Kidney epithelial cell (primary cell): ENCODE measurements at regions not wholly inside any gene's neighbourhood (a gene's known extent, or its start where the extent isn't known, plus 50 kb on each side); places are given as distances from the start of the nearest gene placed in this dataset.

Experiments
- DNase-seq: peaks from one replicate; pipeline ENCODE4 v3.0.0-alpha.2; 2010; ENCODE audit warnings: low read depth
- H3K27me3 ChIP-seq: 2 replicates; pipeline ENCODE4 v1.6.0; 2011; ENCODE audit warnings: low read length; ENCODE audit not compliant: control insufficient read depth, insufficient read depth
- H3K36me3 ChIP-seq: 2 replicates; pipeline ENCODE4 v1.5.1; 2011; ENCODE audit warnings: low read length; ENCODE audit not compliant: control insufficient read depth, insufficient read depth
- H3K4me3 ChIP-seq: 2 replicates; pipeline ENCODE4 v1.5.1; 2011; ENCODE audit warnings: low read depth, mild to moderate bottlenecking, control low read depth, low read length
- CTCF ChIP-seq: IDR thresholded peaks from 2 replicates; pipeline ENCODE4 v1.5.1; 2011; ENCODE audit warnings: mild to moderate bottlenecking, moderate library complexity, low read length, control low read depth, inconsistent platforms; ENCODE audit not compliant: insufficient read depth, poor library complexity, severe bottlenecking

GRCh38 chr14:47790477-47790876, 115.1 kb upstream of the MDGA2 start:
- TF ChIP-seq CTCF, result no peak
- H3K4me3 ChIP-seq, result no peak overlapping the region
- no peaks in the 10 kb centered on the region for H3K36me3 ChIP-seq
- no peak for DNase-seq
- H3K27me3 ChIP-seq, result no peaks in the 10 kb centered on the region

- no peak for DNase-seq
- Histone ChIP-seq H3K27me3 (no peaks in the 10 kb centered on the region), H3K36me3 (no peaks in the 10 kb centered on the region), H3K4me3 (no peak overlapping the region)
- TF ChIP-seq CTCF, result no peak
These were observed 109.7 kb upstream of the MDGA2 start for GRCh38 chr14:47785058-47785457.

- Histone ChIP-seq H3K4me3 (no peak overlapping the region), H3K27me3 (no peaks in the 10 kb centered on the region), H3K36me3 (no peaks in the 10 kb centered on the region)
- no peak for DNase-seq
- no peak for TF ChIP-seq CTCF
These were observed 103.2 kb upstream of the MDGA2 start for GRCh38 chr14:47778631-47779030.

- H3K36me3 ChIP-seq, result no peaks in the 10 kb centered on the region
- TF ChIP-seq CTCF, result no peak
- H3K27me3 ChIP-seq, result no peaks in the 10 kb centered on the region
- DNase-seq, result no peak
- H3K4me3 ChIP-seq, result no peak overlapping the region
These were observed 97.2 kb upstream of the MDGA2 start for GRCh38 chr14:47772652-47773051.

- no peak for DNase-seq
- Histone ChIP-seq H3K4me3 (no peak overlapping the region), H3K27me3 (no peaks in the 10 kb centered on the region), H3K36me3 (no peaks in the 10 kb centered on the region)
- TF ChIP-seq CTCF, result no peak
These were observed 87.9 kb upstream of the MDGA2 start for GRCh38 chr14:47763188-47763854.

GRCh38 chr14:47746986-47747385, 71.6 kb upstream of the MDGA2 start:
- no peak for DNase-seq
- TF ChIP-seq CTCF, result no peak
- no peaks in the 10 kb centered on the region for H3K27me3 ChIP-seq
- no peaks in the 10 kb centered on the region for H3K36me3 ChIP-seq
- no peak overlapping the region for H3K4me3 ChIP-seq
